ENCODE measurements at regions not wholly inside any gene's neighbourhood (a gene's known extent, or its start where the extent isn't known, plus 50 kb on each side); places are given as distances from the start of the nearest gene placed in this dataset.

DNA sequence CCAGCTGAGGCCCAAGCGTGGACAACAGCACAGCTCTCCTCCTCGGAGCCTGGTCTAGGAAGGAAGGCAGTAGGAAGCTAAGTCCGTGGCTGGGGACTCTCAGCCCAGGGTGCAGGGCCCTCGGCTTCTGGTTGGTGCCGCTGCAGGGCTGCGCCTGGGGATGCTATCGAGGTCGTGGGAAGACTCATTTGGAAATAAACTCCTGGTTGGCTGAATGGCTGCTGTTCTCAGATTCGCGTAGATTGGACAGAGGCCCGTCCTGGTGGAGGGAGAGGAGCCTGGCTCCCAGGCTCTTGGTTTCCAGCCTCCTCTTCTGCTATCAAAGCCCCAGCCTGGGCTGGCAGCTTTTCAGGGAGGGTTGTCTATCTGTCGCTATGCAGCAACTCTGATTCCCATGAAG lies 152.6 kb upstream of the FZD8 start:
- TF ChIP-seq POLR2A (IDR thresholded peaks at IDR 0.05), result no peak
- no peak for TF ChIP-seq CTCF (IDR thresholded peaks at IDR 0.05)
- H3K9me3 ChIP-seq, result no peaks in the 10 kb centered on the region
- no peaks in the 10 kb centered on the region for H3K36me3 ChIP-seq (replicated peaks in 1 of 2; ENCODE audit: insufficient read depth in 1 of 2, low read depth in 2 of 2)
- no peak for DNase-seq
- no peak overlapping the region for H3K4me3 ChIP-seq
- H3K27ac ChIP-seq, result no peak overlapping the region
- intact Hi-C loops (cut with DNase I), result no loop called here
- no peak for ATAC-seq
- 75 to 86% methylated on average over 10 to 12 of the region's 12 CpGs for WGBS, 2 donors
- H3K27me3 ChIP-seq, result no peaks in the 10 kb centered on the region
- no peaks in the 10 kb centered on the region for H3K4me1 ChIP-seq

DNA sequence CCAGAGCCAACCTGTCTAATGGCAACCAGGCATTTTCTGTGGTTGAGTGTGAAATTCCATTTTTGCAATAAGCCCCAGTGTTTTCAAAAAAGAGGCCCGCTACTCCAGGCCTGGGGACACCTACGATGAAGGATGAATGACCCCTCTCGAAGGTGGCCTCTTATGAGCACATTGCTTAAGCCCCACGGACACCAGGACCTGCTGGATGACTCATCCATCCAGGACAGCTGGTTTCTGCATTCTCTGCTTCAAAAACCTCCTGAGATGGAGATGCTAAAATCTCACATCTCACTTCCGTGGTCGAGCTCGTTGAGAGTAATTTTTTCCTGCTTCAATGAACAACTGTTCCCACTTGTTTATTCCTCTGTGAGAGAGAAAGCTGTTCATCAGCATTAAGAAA lies 150.2 kb upstream of the FZD8 start:
- H3K4me1 ChIP-seq, result no peaks in the 10 kb centered on the region
- no peak overlapping the region for H3K4me3 ChIP-seq
- no peaks in the 10 kb centered on the region for H3K27me3 ChIP-seq
- intact Hi-C loops (cut with DNase I), result no loop called here
- 65 to 71% methylated on average over 7 of the region's 7 CpGs for WGBS, 2 donors
- no peaks in the 10 kb centered on the region for H3K9me3 ChIP-seq
- DNase-seq, result no peak
- TF ChIP-seq CTCF (IDR thresholded peaks at IDR 0.05), result no peak
- no peak for TF ChIP-seq POLR2A (IDR thresholded peaks at IDR 0.05)
- no peak for ATAC-seq
- H3K36me3 ChIP-seq (replicated peaks in 1 of 2; ENCODE audit: insufficient read depth in 1 of 2, low read depth in 2 of 2), result no peaks in the 10 kb centered on the region
- H3K27ac ChIP-seq, result no peak overlapping the region

DNA sequence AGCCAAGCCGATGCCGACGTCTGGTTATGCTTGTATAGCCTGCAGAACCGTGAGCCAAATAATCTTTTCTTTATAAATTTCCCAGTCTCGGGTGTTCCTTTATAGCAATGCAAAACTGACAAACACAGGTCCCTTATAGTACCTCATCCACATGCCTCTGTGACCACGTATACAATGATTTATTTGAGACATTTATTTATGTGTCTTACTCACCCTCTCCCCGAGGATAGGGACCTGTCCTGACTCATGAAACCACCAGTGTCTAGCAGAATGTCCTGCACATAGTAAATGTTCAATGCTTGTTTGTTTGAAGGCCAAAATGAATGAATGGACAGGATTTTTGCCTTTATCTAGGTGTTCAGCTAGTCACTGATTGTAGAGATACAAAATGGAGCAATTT lies 147.9 kb upstream of the FZD8 start:
- 69 to 73% methylated on average over 7 of the region's 7 CpGs for WGBS, 2 donors
- no peak overlapping the region for H3K4me3 ChIP-seq
- TF ChIP-seq CTCF (IDR thresholded peaks at IDR 0.05) (no peak), POLR2A (IDR thresholded peaks at IDR 0.05) (no peak)
- no peak overlapping the region for H3K27ac ChIP-seq
- no peaks in the 10 kb centered on the region for H3K9me3 ChIP-seq
- no peak for ATAC-seq
- H3K27me3 ChIP-seq, result no peaks in the 10 kb centered on the region
- H3K4me1 ChIP-seq, result no peaks in the 10 kb centered on the region
- no peaks in the 10 kb centered on the region for H3K36me3 ChIP-seq (replicated peaks in 1 of 2; ENCODE audit: insufficient read depth in 1 of 2, low read depth in 2 of 2)
- DNase-seq, result no peak
- intact Hi-C loops (cut with DNase I), result no loop called here

- WGBS, 2 donors, result 27 to 29% methylated on average over 5 of the region's 5 CpGs
- no peak for DNase-seq
- intact Hi-C loops (cut with DNase I), result no loop called here
Observed at GRCh38 chr10:35784751-35785150, 142.7 kb upstream of the FZD8 start.

More at GRCh38 chr10:35784751-35785150, 142.7 kb upstream of the FZD8 start:
- no peaks in the 10 kb centered on the region for H3K27me3 ChIP-seq
- no peaks in the 10 kb centered on the region for H3K36me3 ChIP-seq (replicated peaks in 1 of 2; ENCODE audit: insufficient read depth in 1 of 2, low read depth in 2 of 2)
- ATAC-seq, result no peak
- H3K4me3 ChIP-seq, result no peak overlapping the region
- H3K4me1 ChIP-seq, result no peaks in the 10 kb centered on the region
- no peaks in the 10 kb centered on the region for H3K9me3 ChIP-seq
- TF ChIP-seq POLR2A (IDR thresholded peaks at IDR 0.05) (no peak), CTCF (IDR thresholded peaks at IDR 0.05) (no peak)
- no peak overlapping the region for H3K27ac ChIP-seq
